Body of pancreas (tissue), 4 donors: ENCODE measurements at regions not wholly inside any gene's neighbourhood (a gene's known extent, or its start where the extent isn't known, plus 50 kb on each side); places are given as distances from the start of the nearest gene placed in this dataset.

Experiments
- POLR2A ChIP-seq, 3 donors: fragments of 450-650 bp; IDR thresholded peaks; one replicate each; pipeline ENCODE4 v1.6.1; 2016; ENCODE audit warnings: antibody characterized with exemption in 3 of 3, mild to moderate bottlenecking in 2 of 3
- TF ChIP-seq, protein P1 (sequence below), 7 experiments: fragments of 450-650 bp in 4 of 7; fragments of 200-600 bp in 3 of 7; sonication (generic) in 3 of 7; IDR thresholded peaks; one replicate each; pipeline ENCODE4 v1.5.1; 2016 to 2019; ENCODE audit warnings: antibody characterized with exemption in 7 of 7

- TF ChIP-seq, protein P1, sequence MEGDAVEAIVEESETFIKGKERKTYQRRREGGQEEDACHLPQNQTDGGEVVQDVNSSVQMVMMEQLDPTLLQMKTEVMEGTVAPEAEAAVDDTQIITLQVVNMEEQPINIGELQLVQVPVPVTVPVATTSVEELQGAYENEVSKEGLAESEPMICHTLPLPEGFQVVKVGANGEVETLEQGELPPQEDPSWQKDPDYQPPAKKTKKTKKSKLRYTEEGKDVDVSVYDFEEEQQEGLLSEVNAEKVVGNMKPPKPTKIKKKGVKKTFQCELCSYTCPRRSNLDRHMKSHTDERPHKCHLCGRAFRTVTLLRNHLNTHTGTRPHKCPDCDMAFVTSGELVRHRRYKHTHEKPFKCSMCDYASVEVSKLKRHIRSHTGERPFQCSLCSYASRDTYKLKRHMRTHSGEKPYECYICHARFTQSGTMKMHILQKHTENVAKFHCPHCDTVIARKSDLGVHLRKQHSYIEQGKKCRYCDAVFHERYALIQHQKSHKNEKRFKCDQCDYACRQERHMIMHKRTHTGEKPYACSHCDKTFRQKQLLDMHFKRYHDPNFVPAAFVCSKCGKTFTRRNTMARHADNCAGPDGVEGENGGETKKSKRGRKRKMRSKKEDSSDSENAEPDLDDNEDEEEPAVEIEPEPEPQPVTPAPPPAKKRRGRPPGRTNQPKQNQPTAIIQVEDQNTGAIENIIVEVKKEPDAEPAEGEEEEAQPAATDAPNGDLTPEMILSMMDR (IDR thresholded peaks at IDR 0.05): no peak
- TF ChIP-seq POLR2A (IDR thresholded peaks at IDR 0.05): no peak
These were observed 488.5 kb upstream of the SOX9 start for GRCh38 chr17:71632328-71632727.
